SK-N-SH (cell line): ENCODE measurements at regions not wholly inside any gene's neighbourhood (a gene's known extent, or its start where the extent isn't known, plus 50 kb on each side); places are given as distances from the start of the nearest gene placed in this dataset.

Experiments used
- CTCF ChIA-PET: fragments of 300-600, 350-600 bp; formaldehyde crosslinking; extraction: SDS; loops from one replicate; lab custom pipeline; 2021; lab: Yijun Ruan, JAX
- POLR2A ChIA-PET: fragments of 350-600 bp; sonication (Branson Sonifier 250); formaldehyde crosslinking; extraction: SDS; loops from one replicate; lab custom pipeline; 2020; ENCODE audit warnings: antibody characterized with exemption, inconsistent platforms; lab: Yijun Ruan, JAX
- DNase-seq: peaks from one replicate; pipeline ENCODE4 v3.0.0; 2012
- H2AFZ ChIP-seq: fragments of 200-600 bp; sonication (generic); 2 replicates; pipeline ENCODE4 v1.8.1; 2016; ENCODE audit warnings: antibody characterized with exemption, mild to moderate bottlenecking, low read depth
- H3F3A ChIP-seq: fragments of 200-600 bp; sonication (generic); replicated peaks from 2 replicates; pipeline ENCODE3; 2016; ENCODE audit warnings: antibody characterized with exemption, mild to moderate bottlenecking; ENCODE audit not compliant: insufficient read depth
- H3K27ac ChIP-seq, 2 experiments: fragments of 200-500 bp in 1 of 2; fragments of 200-600 bp in 1 of 2; sonication (Bioruptor generic) in 1 of 2; sonication (generic), shearing (Covaris generic) in 1 of 2; 2 replicates each; pipeline versions ENCODE4 v1.5.1 to v1.6.1; 2014 to 2016; ENCODE audit warnings: low read depth in 2 of 2, inconsistent platforms in 1 of 2, low read length in 1 of 2, mild to moderate bottlenecking in 1 of 2, mixed read lengths in 1 of 2
- H3K27me3 ChIP-seq: fragments of 200-600 bp; sonication (generic), shearing (Covaris generic); 2 replicates; pipeline ENCODE4 v1.6.1; 2016; ENCODE audit warnings: mixed run types; ENCODE audit not compliant: insufficient read depth
- H3K36me3 ChIP-seq, 2 experiments: fragments of 200-500 bp in 1 of 2; fragments of 200-600 bp in 1 of 2; sonication (Bioruptor generic) in 1 of 2; sonication (generic) in 1 of 2; replicated peaks in 1 of 2; 2 replicates each; pipeline versions ENCODE3 to v1.5.1; 2014 to 2016; ENCODE audit warnings: low read length in 1 of 2, mild to moderate bottlenecking in 1 of 2; ENCODE audit not compliant: insufficient read depth in 2 of 2, control insufficient read depth in 1 of 2
- H3K4me1 ChIP-seq, 2 experiments: fragments of 200-500 bp in 1 of 2; fragments of 200-600 bp in 1 of 2; sonication (Bioruptor generic) in 1 of 2; sonication (generic), shearing (Covaris generic) in 1 of 2; 2 replicates each; pipeline versions ENCODE4 v1.5.1 to v1.6.1; 2014 to 2016; ENCODE audit warnings: low read depth in 1 of 2, low read length in 1 of 2, mixed run types in 1 of 2; ENCODE audit not compliant: insufficient read depth in 2 of 2, control insufficient read depth in 1 of 2
- H3K4me2 ChIP-seq: fragments of 200-600 bp; sonication (generic), shearing (Covaris generic); 2 replicates; pipeline ENCODE4 v1.6.1; 2017; ENCODE audit warnings: mixed run types
- H3K4me3 ChIP-seq, 2 experiments: fragments of 200-500 bp in 1 of 2; fragments of 200-600 bp in 1 of 2; sonication (Bioruptor generic) in 1 of 2; sonication (generic), shearing (Covaris generic) in 1 of 2; 2 replicates each; pipeline versions ENCODE4 v1.5.1 to v1.8.1; 2014 to 2016; ENCODE audit warnings: low read depth in 2 of 2, inconsistent platforms in 1 of 2, low read length in 1 of 2, mild to moderate bottlenecking in 1 of 2, mixed read lengths in 1 of 2, moderate library complexity in 1 of 2
- H3K79me2 ChIP-seq: fragments of 200-600 bp; sonication (generic); 2 replicates; pipeline ENCODE4 v1.8.1; 2017; ENCODE audit warnings: mild to moderate bottlenecking; ENCODE audit not compliant: insufficient read depth
- H3K9ac ChIP-seq: fragments of 200-600 bp; sonication (generic); 2 replicates; pipeline ENCODE4 v1.6.1; 2017; ENCODE audit warnings: mixed run types
- H3K9me2 ChIP-seq: fragments of 200-600 bp; sonication (generic); 2 replicates; pipeline ENCODE4 v1.6.1; 2017; ENCODE audit warnings: mixed run types
- H3K9me3 ChIP-seq: fragments of 200-600 bp; sonication (generic); 2 replicates; pipeline ENCODE4 v1.6.1; 2017; ENCODE audit warnings: mixed run types, mild to moderate bottlenecking, moderate library complexity
- H4K20me1 ChIP-seq: fragments of 200-600 bp; sonication (generic); 2 replicates; pipeline ENCODE4 v1.6.1; 2017; ENCODE audit warnings: mild to moderate bottlenecking, mixed run types; ENCODE audit not compliant: insufficient read depth
- ELF1 ChIP-seq: IDR thresholded peaks from 2 replicates; pipeline ENCODE4 v1.4.0; 2012
- EP300 ChIP-seq, 2 experiments: IDR thresholded peaks; 2 replicates each; pipeline versions ENCODE4 v1.4.0 to v1.6.1; 2012; ENCODE audit warnings: borderline replicate concordance in 1 of 2, low read depth in 1 of 2, low read length in 1 of 2
- FOSL2 ChIP-seq: IDR thresholded peaks from 2 replicates; pipeline ENCODE4 v1.4.0; 2012; ENCODE audit warnings: low read depth, mild to moderate bottlenecking, moderate library complexity, borderline replicate concordance
- FOXJ3 ChIP-seq: sonication (generic); formaldehyde crosslinking; IDR thresholded peaks from 2 replicates; pipeline ENCODE4 v1.5.1; 2020; ENCODE audit warnings: mild to moderate bottlenecking, missing genetic modification reagents
- FOXM1 ChIP-seq: IDR thresholded peaks from 2 replicates; pipeline ENCODE4 v1.4.0; 2012; ENCODE audit warnings: low read depth, mild to moderate bottlenecking
- GABPA ChIP-seq: IDR thresholded peaks from 2 replicates; pipeline ENCODE4 v1.4.0; 2012; ENCODE audit warnings: low read depth, mild to moderate bottlenecking
- MXI1 ChIP-seq: IDR thresholded peaks from 2 replicates; pipeline ENCODE4 v1.6.1; 2012; ENCODE audit warnings: mild to moderate bottlenecking, low read depth, low read length, improper control_type of control experiment
- NFIC ChIP-seq: IDR thresholded peaks from 2 replicates; pipeline ENCODE4 v1.4.0; 2012; ENCODE audit warnings: borderline replicate concordance
- NRF1 ChIP-seq: IDR thresholded peaks from 2 replicates; pipeline ENCODE4 v1.6.1; 2012; ENCODE audit warnings: low read depth, mild to moderate bottlenecking, low read length
- POLR2AphosphoS5 ChIP-seq: IDR thresholded peaks from 2 replicates; pipeline ENCODE4 v1.6.1; 2012; ENCODE audit warnings: low read depth, low read length
- RFX5 ChIP-seq: IDR thresholded peaks from 2 replicates; pipeline ENCODE4 v1.6.1; 2012; ENCODE audit warnings: mild to moderate bottlenecking, improper control_type of control experiment, low read length
- SIN3A ChIP-seq: IDR thresholded peaks from 2 replicates; pipeline ENCODE4 v1.6.1; 2012; ENCODE audit warnings: low read depth, mild to moderate bottlenecking, low read length, moderate library complexity, borderline replicate concordance
- TAF1 ChIP-seq: IDR thresholded peaks from 2 replicates; pipeline ENCODE4 v1.6.1; 2012; ENCODE audit warnings: low read depth, mild to moderate bottlenecking, low read length, moderate library complexity, borderline replicate concordance
- YY1 ChIP-seq: IDR thresholded peaks from 2 replicates; pipeline ENCODE4 v1.4.0; 2012; ENCODE audit warnings: low read depth, mild to moderate bottlenecking
- WGBS: methylation state at CpG from one replicate; pipeline ENCODE4 v1.1.6; 2017; ENCODE audit warnings: low lambda C conversion rate; 5-methylcytosine and 5-hydroxymethylcytosine counted together
- TF ChIP-seq, protein P1 (sequence below): IDR thresholded peaks from 2 replicates; pipeline ENCODE4 v1.6.1; 2012; ENCODE audit warnings: mild to moderate bottlenecking, low read depth, low read length, moderate library complexity
- TF ChIP-seq, protein P2 (sequence below): IDR thresholded peaks from 2 replicates; pipeline ENCODE4; 2012
- TF ChIP-seq, protein P3 (sequence below): fragments of 200-600 bp; sonication (generic); IDR thresholded peaks from 2 replicates; pipeline ENCODE4 v1.6.1; 2017; ENCODE audit warnings: antibody characterized with exemption, mild to moderate bottlenecking, moderate library complexity
- TF ChIP-seq, protein P4 (sequence below): fragments of 150-350 bp; IDR thresholded peaks from 2 replicates; pipeline ENCODE4 v1.6.1; 2016; ENCODE audit warnings: mild to moderate bottlenecking, low read depth, low read length
- TF ChIP-seq, protein P5 (sequence below): fragments of 150-350 bp; IDR thresholded peaks from 2 replicates; pipeline ENCODE4 v1.6.1; 2017; ENCODE audit warnings: antibody characterized with exemption, low read length, low read depth, borderline replicate concordance
- TF ChIP-seq, protein P6 (sequence below): IDR thresholded peaks from 2 replicates; pipeline ENCODE4 v1.4.0; 2012; ENCODE audit warnings: low read depth
- TF ChIP-seq, protein P7 (sequence below): IDR thresholded peaks from 2 replicates; pipeline ENCODE4 v1.4.0; 2012; ENCODE audit warnings: low read depth, borderline replicate concordance

DNA sequence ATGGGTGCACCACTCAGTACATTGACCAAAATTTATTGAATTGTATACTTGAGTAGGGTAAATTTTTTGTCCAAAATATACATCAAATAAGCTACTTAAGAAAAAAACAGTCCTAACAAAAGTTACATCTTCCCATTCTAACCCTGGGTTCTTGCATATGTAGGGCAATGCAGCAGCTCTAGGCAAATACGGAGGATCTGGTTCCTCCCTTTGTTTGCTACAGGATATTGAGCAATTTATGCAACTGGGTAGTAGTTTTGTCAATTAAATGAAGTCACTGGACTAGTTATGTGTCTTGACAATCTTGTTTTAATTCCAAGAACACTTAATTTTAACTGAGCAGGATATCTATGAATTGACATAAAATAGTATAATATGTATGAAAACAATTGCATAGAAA, 1507.2 kb upstream of the PIK3C3 start (continued):
- TF ChIP-seq, protein P1, sequence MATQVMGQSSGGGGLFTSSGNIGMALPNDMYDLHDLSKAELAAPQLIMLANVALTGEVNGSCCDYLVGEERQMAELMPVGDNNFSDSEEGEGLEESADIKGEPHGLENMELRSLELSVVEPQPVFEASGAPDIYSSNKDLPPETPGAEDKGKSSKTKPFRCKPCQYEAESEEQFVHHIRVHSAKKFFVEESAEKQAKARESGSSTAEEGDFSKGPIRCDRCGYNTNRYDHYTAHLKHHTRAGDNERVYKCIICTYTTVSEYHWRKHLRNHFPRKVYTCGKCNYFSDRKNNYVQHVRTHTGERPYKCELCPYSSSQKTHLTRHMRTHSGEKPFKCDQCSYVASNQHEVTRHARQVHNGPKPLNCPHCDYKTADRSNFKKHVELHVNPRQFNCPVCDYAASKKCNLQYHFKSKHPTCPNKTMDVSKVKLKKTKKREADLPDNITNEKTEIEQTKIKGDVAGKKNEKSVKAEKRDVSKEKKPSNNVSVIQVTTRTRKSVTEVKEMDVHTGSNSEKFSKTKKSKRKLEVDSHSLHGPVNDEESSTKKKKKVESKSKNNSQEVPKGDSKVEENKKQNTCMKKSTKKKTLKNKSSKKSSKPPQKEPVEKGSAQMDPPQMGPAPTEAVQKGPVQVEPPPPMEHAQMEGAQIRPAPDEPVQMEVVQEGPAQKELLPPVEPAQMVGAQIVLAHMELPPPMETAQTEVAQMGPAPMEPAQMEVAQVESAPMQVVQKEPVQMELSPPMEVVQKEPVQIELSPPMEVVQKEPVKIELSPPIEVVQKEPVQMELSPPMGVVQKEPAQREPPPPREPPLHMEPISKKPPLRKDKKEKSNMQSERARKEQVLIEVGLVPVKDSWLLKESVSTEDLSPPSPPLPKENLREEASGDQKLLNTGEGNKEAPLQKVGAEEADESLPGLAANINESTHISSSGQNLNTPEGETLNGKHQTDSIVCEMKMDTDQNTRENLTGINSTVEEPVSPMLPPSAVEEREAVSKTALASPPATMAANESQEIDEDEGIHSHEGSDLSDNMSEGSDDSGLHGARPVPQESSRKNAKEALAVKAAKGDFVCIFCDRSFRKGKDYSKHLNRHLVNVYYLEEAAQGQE, result no peak
- no peak for TF ChIP-seq ELF1
- no peak for TF ChIP-seq NRF1
- TF ChIP-seq FOXJ3, result no peak

DNA sequence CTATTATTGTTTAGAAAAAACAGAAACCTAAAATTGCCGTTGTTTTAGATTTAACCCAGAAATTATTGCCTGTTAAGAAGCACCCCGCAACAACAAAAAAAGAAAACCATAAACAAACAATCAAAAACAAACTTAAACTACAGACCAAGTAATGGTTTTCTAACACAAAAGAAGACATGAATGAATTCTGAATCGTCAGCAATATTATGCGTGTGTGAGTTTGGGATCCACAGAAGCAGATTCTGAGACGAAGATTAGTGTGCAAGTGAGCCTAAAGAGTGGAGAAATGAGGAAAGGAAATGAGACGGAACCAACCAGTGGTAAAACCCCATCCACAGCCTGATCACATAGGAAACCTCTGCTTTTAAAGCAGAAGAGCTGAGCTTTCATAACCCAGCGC, 1514.9 kb upstream of the PIK3C3 start:
- H3K4me1 ChIP-seq, result no peaks in the 10 kb centered on the region
- DNase-seq, result no peak
- H2AFZ ChIP-seq, result no peak overlapping the region
- no peaks in the 10 kb centered on the region for H3K9me3 ChIP-seq
- H3K27ac ChIP-seq, result no peak overlapping the region
- H3K9me2 ChIP-seq, result no peaks in the 10 kb centered on the region
- WGBS, result 73% methylated on average over 7 of the region's 7 CpGs
- TF ChIP-seq, protein P2, sequence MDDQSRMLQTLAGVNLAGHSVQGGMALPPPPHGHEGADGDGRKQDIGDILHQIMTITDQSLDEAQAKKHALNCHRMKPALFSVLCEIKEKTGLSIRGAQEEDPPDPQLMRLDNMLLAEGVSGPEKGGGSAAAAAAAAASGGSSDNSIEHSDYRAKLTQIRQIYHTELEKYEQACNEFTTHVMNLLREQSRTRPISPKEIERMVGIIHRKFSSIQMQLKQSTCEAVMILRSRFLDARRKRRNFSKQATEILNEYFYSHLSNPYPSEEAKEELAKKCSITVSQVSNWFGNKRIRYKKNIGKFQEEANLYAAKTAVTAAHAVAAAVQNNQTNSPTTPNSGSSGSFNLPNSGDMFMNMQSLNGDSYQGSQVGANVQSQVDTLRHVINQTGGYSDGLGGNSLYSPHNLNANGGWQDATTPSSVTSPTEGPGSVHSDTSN, result no peak
- TF ChIP-seq NFIC (no peak), RFX5 (no peak), NRF1 (no peak), POLR2AphosphoS5 (no peak), TAF1 (no peak), FOXM1 (no peak), ELF1 (no peak), YY1 (no peak), SIN3A (no peak), GABPA (no peak), FOSL2 (no peak), EP300 (IDR thresholded peaks at IDR 0.05; ENCODE audit: borderline replicate concordance in 1 of 2, low read depth in 1 of 2, low read length in 1 of 2) (no peak), MXI1 (no peak)
- TF ChIP-seq, protein P3, sequence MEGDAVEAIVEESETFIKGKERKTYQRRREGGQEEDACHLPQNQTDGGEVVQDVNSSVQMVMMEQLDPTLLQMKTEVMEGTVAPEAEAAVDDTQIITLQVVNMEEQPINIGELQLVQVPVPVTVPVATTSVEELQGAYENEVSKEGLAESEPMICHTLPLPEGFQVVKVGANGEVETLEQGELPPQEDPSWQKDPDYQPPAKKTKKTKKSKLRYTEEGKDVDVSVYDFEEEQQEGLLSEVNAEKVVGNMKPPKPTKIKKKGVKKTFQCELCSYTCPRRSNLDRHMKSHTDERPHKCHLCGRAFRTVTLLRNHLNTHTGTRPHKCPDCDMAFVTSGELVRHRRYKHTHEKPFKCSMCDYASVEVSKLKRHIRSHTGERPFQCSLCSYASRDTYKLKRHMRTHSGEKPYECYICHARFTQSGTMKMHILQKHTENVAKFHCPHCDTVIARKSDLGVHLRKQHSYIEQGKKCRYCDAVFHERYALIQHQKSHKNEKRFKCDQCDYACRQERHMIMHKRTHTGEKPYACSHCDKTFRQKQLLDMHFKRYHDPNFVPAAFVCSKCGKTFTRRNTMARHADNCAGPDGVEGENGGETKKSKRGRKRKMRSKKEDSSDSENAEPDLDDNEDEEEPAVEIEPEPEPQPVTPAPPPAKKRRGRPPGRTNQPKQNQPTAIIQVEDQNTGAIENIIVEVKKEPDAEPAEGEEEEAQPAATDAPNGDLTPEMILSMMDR, result no peak
- TF ChIP-seq, protein P4, sequence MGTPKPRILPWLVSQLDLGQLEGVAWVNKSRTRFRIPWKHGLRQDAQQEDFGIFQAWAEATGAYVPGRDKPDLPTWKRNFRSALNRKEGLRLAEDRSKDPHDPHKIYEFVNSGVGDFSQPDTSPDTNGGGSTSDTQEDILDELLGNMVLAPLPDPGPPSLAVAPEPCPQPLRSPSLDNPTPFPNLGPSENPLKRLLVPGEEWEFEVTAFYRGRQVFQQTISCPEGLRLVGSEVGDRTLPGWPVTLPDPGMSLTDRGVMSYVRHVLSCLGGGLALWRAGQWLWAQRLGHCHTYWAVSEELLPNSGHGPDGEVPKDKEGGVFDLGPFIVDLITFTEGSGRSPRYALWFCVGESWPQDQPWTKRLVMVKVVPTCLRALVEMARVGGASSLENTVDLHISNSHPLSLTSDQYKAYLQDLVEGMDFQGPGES, result no peak
- TF ChIP-seq, protein P5, sequence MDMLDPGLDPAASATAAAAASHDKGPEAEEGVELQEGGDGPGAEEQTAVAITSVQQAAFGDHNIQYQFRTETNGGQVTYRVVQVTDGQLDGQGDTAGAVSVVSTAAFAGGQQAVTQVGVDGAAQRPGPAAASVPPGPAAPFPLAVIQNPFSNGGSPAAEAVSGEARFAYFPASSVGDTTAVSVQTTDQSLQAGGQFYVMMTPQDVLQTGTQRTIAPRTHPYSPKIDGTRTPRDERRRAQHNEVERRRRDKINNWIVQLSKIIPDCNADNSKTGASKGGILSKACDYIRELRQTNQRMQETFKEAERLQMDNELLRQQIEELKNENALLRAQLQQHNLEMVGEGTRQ, result no peak
- TF ChIP-seq, protein P6, sequence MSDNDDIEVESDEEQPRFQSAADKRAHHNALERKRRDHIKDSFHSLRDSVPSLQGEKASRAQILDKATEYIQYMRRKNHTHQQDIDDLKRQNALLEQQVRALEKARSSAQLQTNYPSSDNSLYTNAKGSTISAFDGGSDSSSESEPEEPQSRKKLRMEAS, result no peak
- TF ChIP-seq, protein P7, sequence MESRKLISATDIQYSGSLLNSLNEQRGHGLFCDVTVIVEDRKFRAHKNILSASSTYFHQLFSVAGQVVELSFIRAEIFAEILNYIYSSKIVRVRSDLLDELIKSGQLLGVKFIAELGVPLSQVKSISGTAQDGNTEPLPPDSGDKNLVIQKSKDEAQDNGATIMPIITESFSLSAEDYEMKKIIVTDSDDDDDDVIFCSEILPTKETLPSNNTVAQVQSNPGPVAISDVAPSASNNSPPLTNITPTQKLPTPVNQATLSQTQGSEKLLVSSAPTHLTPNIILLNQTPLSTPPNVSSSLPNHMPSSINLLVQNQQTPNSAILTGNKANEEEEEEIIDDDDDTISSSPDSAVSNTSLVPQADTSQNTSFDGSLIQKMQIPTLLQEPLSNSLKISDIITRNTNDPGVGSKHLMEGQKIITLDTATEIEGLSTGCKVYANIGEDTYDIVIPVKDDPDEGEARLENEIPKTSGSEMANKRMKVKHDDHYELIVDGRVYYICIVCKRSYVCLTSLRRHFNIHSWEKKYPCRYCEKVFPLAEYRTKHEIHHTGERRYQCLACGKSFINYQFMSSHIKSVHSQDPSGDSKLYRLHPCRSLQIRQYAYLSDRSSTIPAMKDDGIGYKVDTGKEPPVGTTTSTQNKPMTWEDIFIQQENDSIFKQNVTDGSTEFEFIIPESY, result no peak
- ChIA-PET CTCF (no interaction called here), POLR2A (no interaction called here)
- no peaks in the 10 kb centered on the region for H3K79me2 ChIP-seq
- no peaks in the 10 kb centered on the region for H3K27me3 ChIP-seq
- H3K9ac ChIP-seq, result no peak overlapping the region
- H3K36me3 ChIP-seq, result no peaks in the 10 kb centered on the region
- H3K4me2 ChIP-seq, result no peak overlapping the region
- no peaks in the 10 kb centered on the region for H3F3A ChIP-seq
- no peaks in the 10 kb centered on the region for H4K20me1 ChIP-seq
- H3K4me3 ChIP-seq, result no peak overlapping the region
